GM23338 (cell line): ENCODE measurements at regions not wholly inside any gene's neighbourhood (a gene's known extent, or its start where the extent isn't known, plus 50 kb on each side); places are given as distances from the start of the nearest gene placed in this dataset.

Experiments used
- CTCF ChIP-seq, 2 experiments: fragments of 200-600 bp in 1 of 2; sonication (generic) in 1 of 2; conservative IDR thresholded peaks; 2 replicates each; pipeline versions ENCODE4 v1.5.1 to v1.6.1; 2016 to 2017; ENCODE audit warnings: antibody characterized with exemption in 2 of 2, low read depth in 2 of 2, mild to moderate bottlenecking in 2 of 2, moderate library complexity in 1 of 2
- EZH2 ChIP-seq: fragments of 200-600 bp; sonication (generic); IDR thresholded peaks from one replicate; pipeline ENCODE4 v1.8.0; 2017; ENCODE audit warnings: antibody characterized with exemption, mild to moderate bottlenecking, low read depth; ENCODE audit not compliant: unreplicated experiment
- EZH2phosphoT487 ChIP-seq: fragments of 200-600 bp; sonication (generic); IDR thresholded peaks from one replicate; pipeline ENCODE4 v1.8.1; 2018; ENCODE audit warnings: antibody characterized with exemption; ENCODE audit not compliant: unreplicated experiment
- JUNB ChIP-seq: IDR thresholded peaks from one replicate; pipeline ENCODE4 v1.6.1; 2016; ENCODE audit warnings: antibody characterized with exemption; ENCODE audit not compliant: unreplicated experiment
- POLR2AphosphoS5 ChIP-seq: IDR thresholded peaks from 2 replicates; pipeline ENCODE4 v1.6.1; 2016; ENCODE audit warnings: antibody characterized with exemption, low read depth
- REST ChIP-seq: IDR thresholded peaks from one replicate; pipeline ENCODE4 v1.6.1; 2018; ENCODE audit warnings: antibody characterized with exemption; ENCODE audit not compliant: unreplicated experiment
- STAT1 ChIP-seq: IDR thresholded peaks from one replicate; pipeline ENCODE4 v1.6.1; 2016; ENCODE audit warnings: antibody characterized with exemption; ENCODE audit not compliant: unreplicated experiment
- ZNF114 ChIP-seq: fragments of 250-450 bp; sonication (Bioruptor Pico); IDR thresholded peaks from 2 replicates; pipeline ENCODE4 v1.5.0; 2020; ENCODE audit warnings: mild to moderate bottlenecking, moderate library complexity
- ZNF331 ChIP-seq: fragments of 250-450 bp; sonication (Bioruptor Pico); IDR thresholded peaks from 2 replicates; pipeline ENCODE4 v1.5.0; 2020; ENCODE audit warnings: low read depth, mild to moderate bottlenecking, moderate library complexity

- TF ChIP-seq CTCF (conservative IDR thresholded peaks at IDR 0.05; ENCODE audit: low read depth in 2 of 2) (no peak), EZH2 (no peak), POLR2AphosphoS5 (no peak), ZNF114 (CRISPR knock-in tag) (no peak), EZH2phosphoT487 (no peak), STAT1 (no peak), JUNB (no peak), REST (no peak), ZNF331 (CRISPR knock-in tag) (no peak)
Observed at GRCh38 chr13:70835371-70835770, 727.1 kb upstream of the KLHL1 start.
